PC-9 (cell line): ENCODE measurements at regions not wholly inside any gene's neighbourhood (a gene's known extent, or its start where the extent isn't known, plus 50 kb on each side); places are given as distances from the start of the nearest gene placed in this dataset.

Experiments
- BruUV-seq: library from RNA; stranded (reverse); fragments of 400-500 nt; replicated peaks from 2 replicates; lab custom pipeline; 2021; lab: Mats Ljungman, UMichigan
- CTCF ChIA-PET: fragments of 300-600 bp; sonication (Branson Sonifier 250); formaldehyde crosslinking; loops from one replicate; lab custom pipeline; 2022; ENCODE audit warnings: antibody characterized with exemption; lab: Charles Lee
- POLR2A ChIA-PET: fragments of 300-600 bp; sonication (Branson Sonifier 250); formaldehyde crosslinking; loops from one replicate; lab custom pipeline; 2022; ENCODE audit warnings: antibody characterized with exemption; ENCODE audit not compliant: unreplicated experiment; lab: Charles Lee
- DNase-seq, 2 experiments: peaks; one replicate each; pipeline versions ENCODE4 v3.0.0 to v3.0.0-alpha.2; 2015 to 2022; ENCODE audit warnings: mixed read lengths in 1 of 2
- H2AFZ ChIP-seq: fragments of 200-600 bp; sonication (generic); 2 replicates; pipeline ENCODE4 v1.8.1; 2017; ENCODE audit warnings: antibody characterized with exemption
- H3F3A ChIP-seq: fragments of 200-600 bp; sonication (generic); 2 replicates; pipeline ENCODE4 v1.8.1; 2017; ENCODE audit warnings: antibody characterized with exemption, mild to moderate bottlenecking, low read depth; ENCODE audit not compliant: insufficient read depth
- H3K27ac ChIP-seq: fragments of 200-600 bp; sonication (generic); 2 replicates; pipeline ENCODE4 v1.6.1; 2016; ENCODE audit warnings: mixed run types
- H3K27me3 ChIP-seq: fragments of 200-600 bp; sonication (generic); 2 replicates; pipeline ENCODE4 v1.6.1; 2016; ENCODE audit warnings: low read depth, mixed run types; ENCODE audit not compliant: insufficient read depth
- H3K36me3 ChIP-seq: fragments of 200-600 bp; sonication (generic); 2 replicates; pipeline ENCODE4 v1.6.1; 2016; ENCODE audit warnings: low read depth, mixed run types
- H3K4me1 ChIP-seq: fragments of 200-600 bp; sonication (generic); replicated peaks from 2 replicates; pipeline ENCODE4 v1.6.1; 2016; ENCODE audit warnings: mixed run types; ENCODE audit not compliant: insufficient read depth
- H3K4me2 ChIP-seq: fragments of 200-600 bp; sonication (generic); 2 replicates; pipeline ENCODE4 v1.6.1; 2017; ENCODE audit warnings: mixed run types
- H3K4me3 ChIP-seq: fragments of 200-600 bp; sonication (generic); 2 replicates; pipeline ENCODE4 v1.6.1; 2016; ENCODE audit warnings: mixed run types
- H3K79me2 ChIP-seq: fragments of 200-600 bp; sonication (generic); 2 replicates; pipeline ENCODE4 v1.6.1; 2017; ENCODE audit warnings: low read depth, mixed run types
- H3K9me2 ChIP-seq: fragments of 200-600 bp; sonication (generic); 2 replicates; pipeline ENCODE4 v1.8.1; 2017; ENCODE audit warnings: mild to moderate bottlenecking; ENCODE audit not compliant: insufficient read depth
- H3K9me3 ChIP-seq: fragments of 200-600 bp; sonication (generic); 2 replicates; pipeline ENCODE4 v1.8.1; 2016; ENCODE audit warnings: low read depth; ENCODE audit not compliant: insufficient read depth
- H4K20me1 ChIP-seq: fragments of 200-600 bp; sonication (generic); 2 replicates; pipeline ENCODE4 v1.8.1; 2017; ENCODE audit not compliant: insufficient read depth
- CTCF ChIP-seq: fragments of 200-600 bp; sonication (generic); conservative IDR thresholded peaks from 2 replicates; pipeline ENCODE4 v1.6.1; 2017; ENCODE audit warnings: mixed run types, antibody characterized with exemption, mild to moderate bottlenecking, moderate library complexity
- EZH2 ChIP-seq: fragments of 200-600 bp; sonication (generic); IDR thresholded peaks from 2 replicates; pipeline ENCODE4 v1.8.0; 2017; ENCODE audit warnings: antibody characterized with exemption, low read depth
- intact Hi-C: fragments of 100-400 bp; cut with micrococcal nuclease; formaldehyde crosslinking; loops from one replicate; pipeline ENCODE4 v1.10.0; 2022; ENCODE audit not compliant: unreplicated experiment

DNA sequence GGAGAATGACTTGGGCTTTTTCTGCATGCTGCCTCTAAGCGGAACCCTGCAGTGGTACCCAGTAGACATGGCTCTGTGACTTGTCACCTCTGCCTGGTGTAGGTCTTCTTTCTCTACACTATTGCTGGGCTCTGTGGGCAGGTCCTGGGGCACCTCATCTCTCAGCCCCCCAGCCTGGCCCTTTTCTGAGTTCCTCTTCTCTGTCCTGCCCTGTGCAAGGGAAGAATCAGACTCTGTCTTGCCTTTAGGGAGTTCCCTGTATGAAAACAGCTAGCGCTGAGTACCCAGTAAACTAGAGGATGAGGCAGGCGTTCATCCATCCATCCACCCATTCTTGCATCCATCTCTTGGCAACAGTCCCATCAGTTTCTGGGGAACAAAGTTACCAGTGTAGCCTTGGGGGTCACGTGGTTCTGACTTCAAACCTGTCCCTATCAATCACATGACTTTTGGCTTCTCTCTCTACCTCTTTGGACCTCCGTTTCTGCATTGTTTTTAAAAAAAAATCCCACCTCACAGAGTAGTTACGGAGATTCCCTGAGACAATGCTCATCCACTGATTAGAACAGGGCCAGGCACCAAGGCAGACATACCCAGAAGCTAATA, 86.4 kb upstream of the WNT11 start:
- TF ChIP-seq CTCF (no peak), EZH2 (no peak)
- H3K4me1 ChIP-seq = peaks cover 18% of the 10 kb centered on the region
- no peak overlapping the region for H3K4me2 ChIP-seq
- no peaks in the 10 kb centered on the region for H3K9me3 ChIP-seq
- CTCF ChIA-PET = no interaction called here
- H3K4me3 ChIP-seq = no peak overlapping the region
- POLR2A ChIA-PET = no interaction called here
- no peaks in the 10 kb centered on the region for H3K36me3 ChIP-seq
- intact Hi-C loops = no loop called here
- no peaks in the 10 kb centered on the region for H4K20me1 ChIP-seq
- no peaks in the 10 kb centered on the region for H3K9me2 ChIP-seq
- no peaks in the 10 kb centered on the region for H3K79me2 ChIP-seq
- no peak overlapping the region for H2AFZ ChIP-seq
- H3F3A ChIP-seq = peaks cover 17% of the 10 kb centered on the region
- no TSS peak for BruUV-seq
- H3K27ac ChIP-seq = no peak overlapping the region
- DNase-seq = no peak
- no peaks in the 10 kb centered on the region for H3K27me3 ChIP-seq

GRCh38 chr11:76291576-76292526, 85.5 kb upstream of the WNT11 start:
- TF ChIP-seq EZH2 (no peak), CTCF (peak; percentile 47; the same call in 1 of the 2 replicates)
- ChIA-PET POLR2A (interaction anchor here (0.5 to 0.6 kb wide), 3 partner anchors 84 to 430 kb away, joined by 3 to 6 read pairs (median 3); no protein-coding TSS in a partner anchor), CTCF (interaction anchor here (0.8 kb wide), 1 partner anchor 83 kb away, joined by 3 read pairs; no protein-coding TSS in a partner anchor)
- Histone ChIP-seq H3K9me2 (no peaks in the 10 kb centered on the region), H3F3A (peaks cover 17% of the 10 kb centered on the region), H3K27me3 (no peaks in the 10 kb centered on the region), H3K4me2 (peak overlapping the region; percentile 55), H4K20me1 (no peaks in the 10 kb centered on the region), H3K27ac (no peak overlapping the region), H2AFZ (no peak overlapping the region), H3K4me1 (peaks cover 18% of the 10 kb centered on the region), H3K4me3 (no peak overlapping the region), H3K79me2 (no peaks in the 10 kb centered on the region), H3K36me3 (no peaks in the 10 kb centered on the region), H3K9me3 (no peaks in the 10 kb centered on the region)
- peak; percentile 74 to 85 for DNase-seq
- intact Hi-C loops = loop anchor here (1.0 kb wide), 1 partner anchor 83 kb away; no protein-coding TSS in a partner anchor
- no TSS peak for BruUV-seq

GRCh38 chr11:76288166-76288980, 82.1 kb upstream of the WNT11 start:
- BruUV-seq = no TSS peak
- no peak for DNase-seq
- H3K4me1 ChIP-seq = peaks cover 18% of the 10 kb centered on the region
- no peak overlapping the region for H3K4me2 ChIP-seq
- H3K36me3 ChIP-seq = no peaks in the 10 kb centered on the region
- H3K27me3 ChIP-seq = no peaks in the 10 kb centered on the region
- H3K9me3 ChIP-seq = no peaks in the 10 kb centered on the region
- H3K9me2 ChIP-seq = no peaks in the 10 kb centered on the region
- H3F3A ChIP-seq = peaks cover 17% of the 10 kb centered on the region
- H4K20me1 ChIP-seq = no peaks in the 10 kb centered on the region
- H3K4me3 ChIP-seq = no peak overlapping the region
- no peak overlapping the region for H2AFZ ChIP-seq
- TF ChIP-seq CTCF = no peak
- TF ChIP-seq EZH2 = no peak
- ChIA-PET CTCF (no interaction called here), POLR2A (interaction anchor here (0.6 kb wide), 2 partner anchors 29 to 54 kb away, joined by 3 read pairs; no protein-coding TSS in a partner anchor)
- no peaks in the 10 kb centered on the region for H3K79me2 ChIP-seq
- intact Hi-C loops = no loop called here
- H3K27ac ChIP-seq = no peak overlapping the region
